ENCODE measurements at regions not wholly inside any gene's neighbourhood (a gene's known extent, or its start where the extent isn't known, plus 50 kb on each side); places are given as distances from the start of the nearest gene placed in this dataset.

GRCh38 chr6:104003803-104004516, 855.8 kb downstream of the HACE1 start:
- intact Hi-C loops (cut with DNase I): no loop called here
- Histone ChIP-seq H3K27me3 (no peaks in the 10 kb centered on the region), H3K4me1 (no peaks in the 10 kb centered on the region), H3K9me3 (no peaks in the 10 kb centered on the region), H3K27ac (no peak overlapping the region), H3K36me3 (no peaks in the 10 kb centered on the region), H3K4me3 (no peak overlapping the region)
- WGBS, 2 donors: 78 to 91% methylated on average over 3 of the region's 3 CpGs
- TF ChIP-seq EP300 (IDR thresholded peaks at IDR 0.05) (no peak), POLR2A (IDR thresholded peaks at IDR 0.05) (no peak), POLR2AphosphoS5 (IDR thresholded peaks at IDR 0.05) (no peak), CTCF (IDR thresholded peaks at IDR 0.05) (no peak)
- DNase-seq: no peak

- Histone ChIP-seq H3K9me3 (no peaks in the 10 kb centered on the region), H3K4me3 (no peak overlapping the region), H3K27ac (no peak overlapping the region), H3K36me3 (no peaks in the 10 kb centered on the region), H3K27me3 (no peaks in the 10 kb centered on the region), H3K4me1 (no peaks in the 10 kb centered on the region)
- TF ChIP-seq POLR2A (IDR thresholded peaks at IDR 0.05) (no peak), CTCF (IDR thresholded peaks at IDR 0.05) (no peak), EP300 (IDR thresholded peaks at IDR 0.05) (no peak), POLR2AphosphoS5 (IDR thresholded peaks at IDR 0.05) (no peak)
- DNase-seq: no peak
- intact Hi-C loops (cut with DNase I): no loop called here
- WGBS, 2 donors: 91 to 94% methylated on average over 1 of the region's 1 CpG
These were observed 864.1 kb downstream of the HACE1 start for GRCh38 chr6:103995571-103995970.

GRCh38 chr6:103983860-103984259, 875.9 kb downstream of the HACE1 start:
- H3K9me3 ChIP-seq: no peaks in the 10 kb centered on the region
- WGBS, 2 donors: 94 to 95% methylated on average over 6 of the region's 6 CpGs
- H3K4me1 ChIP-seq: no peaks in the 10 kb centered on the region
- H3K27me3 ChIP-seq: no peaks in the 10 kb centered on the region
- no peak overlapping the region for H3K27ac ChIP-seq
- intact Hi-C loops (cut with DNase I): no loop called here
- no peak overlapping the region for H3K4me3 ChIP-seq
- TF ChIP-seq POLR2A (IDR thresholded peaks at IDR 0.05) (no peak), CTCF (IDR thresholded peaks at IDR 0.05) (no peak), EP300 (IDR thresholded peaks at IDR 0.05) (no peak), POLR2AphosphoS5 (IDR thresholded peaks at IDR 0.05) (no peak)
- DNase-seq: no peak
- no peaks in the 10 kb centered on the region for H3K36me3 ChIP-seq

- 42 to 60% methylated on average over 5 of the region's 5 CpGs for WGBS, 2 donors
- intact Hi-C loops (cut with DNase I): no loop called here
- Histone ChIP-seq H3K27me3 (no peaks in the 10 kb centered on the region), H3K27ac (no peak overlapping the region), H3K4me3 (no peak overlapping the region), H3K36me3 (no peaks in the 10 kb centered on the region), H3K9me3 (no peaks in the 10 kb centered on the region), H3K4me1 (no peaks in the 10 kb centered on the region)
- TF ChIP-seq EP300 (IDR thresholded peaks at IDR 0.05): no peak
- TF ChIP-seq POLR2AphosphoS5 (IDR thresholded peaks at IDR 0.05): no peak
- no peak for TF ChIP-seq CTCF (IDR thresholded peaks at IDR 0.05)
- TF ChIP-seq POLR2A (IDR thresholded peaks at IDR 0.05): no peak
- no peak for DNase-seq
These were observed 876.7 kb downstream of the HACE1 start for GRCh38 chr6:103983011-103983410.

- no peak overlapping the region for H3K27ac ChIP-seq
- no peaks in the 10 kb centered on the region for H3K36me3 ChIP-seq
- 72 to 84% methylated on average over 4 of the region's 4 CpGs for WGBS, 2 donors
- DNase-seq: no peak
- TF ChIP-seq EP300 (IDR thresholded peaks at IDR 0.05) (no peak), POLR2A (IDR thresholded peaks at IDR 0.05) (no peak), POLR2AphosphoS5 (IDR thresholded peaks at IDR 0.05) (no peak), CTCF (IDR thresholded peaks at IDR 0.05) (no peak)
- H3K4me3 ChIP-seq: no peak overlapping the region
- intact Hi-C loops (cut with DNase I): no loop called here
- H3K9me3 ChIP-seq: no peaks in the 10 kb centered on the region
- H3K27me3 ChIP-seq: no peaks in the 10 kb centered on the region
- no peaks in the 10 kb centered on the region for H3K4me1 ChIP-seq
These were observed 877.1 kb downstream of the HACE1 start for GRCh38 chr6:103982574-103982973.
